Left renal pelvis (tissue), 4 donors: ENCODE measurements at regions not wholly inside any gene's neighbourhood (a gene's known extent, or its start where the extent isn't known, plus 50 kb on each side); places are given as distances from the start of the nearest gene placed in this dataset.

Experiments used
- DNase-seq, 4 donors: peaks; one replicate each; pipeline ENCODE4 v3.0.0-alpha.2; 2013; ENCODE audit warnings: low read depth in 4 of 4, low spot score in 3 of 4

GRCh38 chr13:39892721-39893685 is 237.5 kb downstream of the COG6 start:
- DNase-seq = no peak

GRCh38 chr13:39893808-39894207 is 238.3 kb downstream of the COG6 start:
- no peak for DNase-seq

GRCh38 chr13:39894586-39894985 is 239.1 kb downstream of the COG6 start:
- no peak for DNase-seq

GRCh38 chr13:39895254-39895653 is 239.8 kb downstream of the COG6 start:
- DNase-seq = no peak

- DNase-seq = no peak
Observed at GRCh38 chr13:39897636-39898035, 242.2 kb downstream of the COG6 start.

DNA sequence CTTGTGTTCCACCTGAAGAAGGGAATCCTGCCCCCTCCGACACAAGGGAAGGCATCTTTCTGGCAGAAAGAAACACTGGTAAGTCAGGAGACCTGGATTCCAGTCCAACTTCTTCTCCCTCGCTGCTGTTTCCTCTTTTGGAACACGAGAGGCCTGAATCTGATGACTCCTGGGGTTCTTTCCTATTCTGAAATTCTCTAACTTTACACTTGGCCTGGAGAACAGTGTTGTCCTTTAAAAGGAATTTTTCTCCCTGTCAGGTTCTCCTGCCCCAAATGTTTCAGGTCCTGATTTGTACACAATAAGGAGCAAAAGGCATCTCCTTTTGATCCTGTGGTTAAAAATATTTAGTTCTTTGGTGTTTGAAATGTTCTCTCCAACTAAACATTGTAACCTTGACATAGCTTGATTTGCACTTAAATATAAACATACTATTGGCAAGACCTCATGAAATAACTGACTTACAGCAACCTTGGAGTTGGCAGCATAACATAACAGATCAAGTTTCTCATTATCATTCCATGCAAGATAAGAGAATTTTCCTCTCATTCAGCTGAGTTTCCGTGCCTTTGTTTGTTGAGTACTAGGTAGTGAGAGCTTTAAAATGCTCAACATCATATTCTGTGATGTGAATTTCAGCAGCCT is 244.8 kb downstream of the COG6 start:
- DNase-seq = no peak

DNA sequence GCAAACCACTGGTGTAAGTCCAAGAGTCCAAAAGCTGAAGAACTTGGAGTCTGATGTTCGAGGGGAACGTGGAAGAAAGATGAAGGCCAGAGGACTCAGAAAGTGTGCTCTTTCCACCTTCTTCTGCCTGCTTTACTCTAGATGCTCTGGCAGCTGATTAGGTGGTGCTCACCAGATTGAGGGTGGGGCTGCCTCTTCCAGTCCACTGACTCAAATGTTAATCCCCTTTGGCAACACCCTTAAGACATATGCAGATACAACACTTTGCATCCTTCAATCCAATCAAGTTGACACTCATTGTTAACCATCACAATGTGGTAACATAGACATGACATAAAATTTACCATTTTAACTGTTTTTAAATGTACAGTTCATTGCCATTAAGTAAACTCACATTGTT is 249.5 kb downstream of the COG6 start:
- DNase-seq = no peak

- no peak for DNase-seq
Observed at GRCh38 chr13:39909634-39910033, 254.2 kb downstream of the COG6 start.

GRCh38 chr13:39910041-39910440 is 254.6 kb downstream of the COG6 start:
- DNase-seq = no peak

DNA sequence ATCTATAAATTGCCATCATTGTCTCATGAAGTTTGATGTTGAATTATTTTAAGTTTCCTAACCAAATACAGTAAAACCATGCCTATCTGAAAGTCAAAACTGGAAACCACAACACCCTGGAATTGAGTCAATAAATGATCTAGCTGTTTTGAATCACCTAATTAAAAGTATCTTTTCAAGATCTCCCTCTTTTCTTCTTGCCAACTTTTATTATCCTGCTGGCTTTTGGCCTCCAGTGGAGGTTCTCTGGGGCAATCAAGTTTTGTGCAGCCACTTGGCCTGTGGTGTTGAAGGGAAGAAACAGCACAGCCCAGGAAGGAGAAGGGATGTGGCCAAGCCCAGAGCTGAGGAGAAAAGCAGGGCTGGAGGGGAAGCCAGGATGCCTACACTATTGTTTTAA is 255.4 kb downstream of the COG6 start:
- DNase-seq = no peak

DNA sequence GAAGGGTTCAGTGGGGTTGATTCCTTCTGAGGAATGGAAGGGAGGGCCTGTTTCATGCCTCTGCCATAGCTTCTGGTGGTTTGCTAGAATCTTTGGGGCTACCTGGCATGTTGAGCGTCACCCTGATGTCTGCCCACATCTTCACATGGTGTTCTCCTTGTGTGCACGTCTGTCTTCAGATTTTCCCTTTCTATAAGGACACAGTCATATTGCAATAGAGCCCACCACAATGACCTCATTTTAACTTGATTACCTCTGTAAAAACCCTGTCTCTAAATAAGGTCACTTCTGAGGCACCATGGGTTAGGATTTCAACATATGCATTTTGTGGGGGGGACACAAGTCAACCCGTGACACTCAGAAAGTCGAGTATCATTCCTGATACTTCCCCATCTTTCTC is 257.9 kb downstream of the COG6 start:
- DNase-seq = no peak

GRCh38 chr13:39913928-39914327 is 258.5 kb downstream of the COG6 start:
- DNase-seq = no peak

GRCh38 chr13:39915418-39915817 is 260.0 kb downstream of the COG6 start:
- no peak for DNase-seq

- DNase-seq = no peak
Observed at GRCh38 chr13:39916330-39916729, 260.9 kb downstream of the COG6 start.

DNA sequence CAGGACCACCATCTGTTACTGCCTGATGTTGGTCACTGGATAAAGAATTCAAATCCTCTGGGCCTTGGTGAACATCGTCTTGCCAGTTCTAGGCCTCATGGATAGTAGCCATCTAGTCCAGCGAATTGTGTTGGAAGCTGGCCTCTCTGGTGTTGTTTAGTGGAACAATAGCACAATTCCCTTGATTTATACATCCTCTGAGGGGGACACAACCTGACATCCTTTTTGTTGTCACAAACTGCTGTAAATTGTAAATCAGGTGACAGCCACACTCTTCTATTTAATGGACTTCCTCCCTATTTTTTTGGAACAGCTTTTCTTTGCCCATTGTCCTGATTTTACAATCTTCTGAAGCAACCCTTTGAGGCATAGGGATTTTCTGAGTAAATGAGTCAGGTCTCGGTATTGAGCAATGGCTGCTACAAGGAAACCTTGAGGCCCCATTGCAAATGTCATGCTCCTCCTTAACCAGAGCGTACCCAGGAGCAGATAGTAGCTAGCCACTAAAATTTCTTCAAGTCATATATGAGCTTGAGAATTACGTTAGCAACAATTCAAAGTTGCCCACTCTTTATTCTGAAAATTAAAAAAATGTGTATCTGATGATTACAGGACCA is 263.3 kb downstream of the COG6 start:
- no peak for DNase-seq

DNA sequence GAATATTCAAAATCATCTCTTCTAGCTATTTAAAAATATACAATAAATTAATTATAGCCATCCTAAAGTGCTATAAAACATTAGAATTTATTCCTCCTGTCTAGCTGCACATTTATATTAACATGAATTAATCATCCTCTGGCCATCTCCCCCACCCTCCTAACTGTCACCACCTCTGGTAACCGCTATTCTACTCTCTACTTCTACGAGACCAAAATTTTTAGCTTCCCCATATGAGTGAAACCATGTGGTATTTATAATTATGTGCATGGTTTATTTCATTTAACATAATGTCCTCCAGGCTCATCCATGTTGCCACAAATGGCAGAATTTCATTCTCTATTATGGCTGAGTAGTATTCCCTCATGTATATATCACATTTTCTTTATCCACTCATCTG is 265.2 kb downstream of the COG6 start:
- no peak for DNase-seq

DNA sequence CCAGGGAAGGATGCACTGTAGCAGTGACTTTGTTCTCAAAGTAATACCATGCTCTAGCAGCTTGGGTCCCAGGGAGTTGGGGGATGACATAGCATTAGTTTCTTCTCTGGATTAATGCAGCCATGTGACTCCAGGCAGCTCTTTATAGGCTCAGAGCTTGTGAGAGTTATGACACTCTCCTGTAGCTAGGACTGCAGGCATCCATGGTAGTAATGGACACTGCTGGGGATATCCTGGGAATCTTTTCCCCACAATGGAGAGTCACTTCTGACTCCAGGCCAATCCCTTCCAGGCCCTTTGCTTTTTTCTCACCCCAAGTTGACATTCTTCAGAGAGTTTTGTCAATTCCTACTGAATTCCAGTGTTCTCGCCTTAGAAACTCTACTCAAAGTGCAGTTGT is 270.9 kb downstream of the COG6 start:
- DNase-seq = no peak

GRCh38 chr13:39928261-39928660 is 272.8 kb downstream of the COG6 start:
- no peak for DNase-seq

- DNase-seq = no peak
Observed at GRCh38 chr13:39929583-39929982, 274.1 kb downstream of the COG6 start.

DNA sequence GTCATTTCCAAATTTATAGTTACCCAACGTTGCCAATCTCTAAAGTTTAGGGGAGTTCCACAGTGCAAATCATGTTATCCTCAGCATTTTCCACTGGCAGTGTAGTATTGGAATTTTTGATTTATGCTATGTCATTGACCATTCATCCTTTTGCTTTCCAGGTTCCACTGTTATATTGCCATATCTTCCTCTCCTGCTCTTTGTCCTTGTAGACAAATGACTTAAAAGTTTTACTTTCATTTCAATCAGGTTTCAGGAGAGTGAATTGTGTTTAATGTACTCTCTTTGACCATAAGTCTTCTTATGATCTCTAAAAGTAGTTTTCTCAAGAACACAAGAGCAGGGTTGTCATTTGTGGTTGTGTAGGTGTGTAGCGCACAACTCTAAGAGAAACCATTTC is 274.6 kb downstream of the COG6 start:
- DNase-seq = no peak

DNA sequence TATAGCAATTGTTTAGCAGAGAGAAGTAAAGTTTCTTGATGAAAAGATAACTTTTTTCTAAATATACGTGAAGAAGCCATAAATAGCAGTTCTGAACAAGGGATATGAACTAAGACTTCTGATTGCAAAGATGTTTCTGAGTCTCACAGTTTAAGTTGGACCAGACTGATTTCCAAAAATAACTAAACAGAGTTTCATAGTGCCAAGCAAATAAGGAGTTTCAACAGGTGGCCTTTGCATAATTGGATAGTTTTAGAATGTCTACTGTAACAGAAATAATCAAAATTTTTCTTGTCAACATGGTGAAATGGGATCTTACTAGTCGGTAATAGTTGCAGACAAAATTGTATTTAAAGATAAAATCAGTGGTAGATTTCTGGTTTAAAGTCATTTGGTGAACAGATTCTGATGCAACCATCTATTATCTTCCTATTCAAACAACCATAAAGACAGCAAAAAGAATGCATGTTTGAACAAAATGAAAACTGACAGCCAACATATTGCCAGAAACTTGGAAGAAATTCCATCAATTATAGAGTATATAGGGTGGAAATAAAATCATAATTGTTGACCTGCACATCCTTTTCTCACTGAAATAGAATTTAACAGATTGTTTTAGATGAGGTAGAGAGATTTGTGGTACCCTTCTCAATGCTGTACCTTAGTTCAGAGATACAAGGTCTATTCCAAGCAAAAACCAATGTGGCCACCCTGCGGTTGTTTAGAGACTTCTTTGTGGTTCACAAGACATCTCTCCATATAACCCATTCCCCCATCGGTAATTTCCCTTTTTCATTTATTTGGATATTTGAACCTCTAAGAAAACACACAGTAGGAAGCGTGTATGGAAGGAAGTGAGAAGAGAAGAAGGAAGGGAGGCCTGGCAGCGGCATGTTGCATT is 275.3 kb downstream of the COG6 start:
- no peak for DNase-seq
